ENCODE measurements at regions not wholly inside any gene's neighbourhood (a gene's known extent, or its start where the extent isn't known, plus 50 kb on each side); places are given as distances from the start of the nearest gene placed in this dataset.

- no peak for DNase-seq
Observed at GRCh38 chr6:155994086-155994485, 538.4 kb upstream of the NOX3 start.

GRCh38 chr6:155993240-155993639 is 537.6 kb upstream of the NOX3 start:
- no peak for DNase-seq

DNA sequence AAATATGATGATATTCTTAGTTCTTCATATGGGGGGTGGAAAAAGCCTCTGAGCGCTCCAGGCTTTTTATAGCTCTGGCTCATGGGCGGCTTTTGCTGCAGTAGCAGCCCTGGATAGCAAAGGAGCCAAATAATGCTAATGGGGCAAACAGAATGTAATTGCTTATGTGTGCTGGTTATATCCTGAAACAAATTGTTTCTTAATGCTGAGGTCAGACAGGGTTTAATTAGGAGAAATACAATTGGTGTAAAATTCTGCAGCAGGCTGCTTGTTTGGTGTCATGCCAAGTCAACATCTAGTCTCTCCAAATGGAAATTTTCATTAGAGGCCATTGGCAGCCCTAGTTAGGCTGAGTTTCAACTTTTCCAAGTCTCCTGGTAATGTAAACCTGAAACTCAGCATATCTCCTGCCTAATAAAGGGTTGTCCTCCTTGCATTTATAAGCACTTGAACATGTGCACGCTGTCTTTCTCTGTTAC is 530.1 kb upstream of the NOX3 start:
- DNase-seq: peak; percentile 42

DNA sequence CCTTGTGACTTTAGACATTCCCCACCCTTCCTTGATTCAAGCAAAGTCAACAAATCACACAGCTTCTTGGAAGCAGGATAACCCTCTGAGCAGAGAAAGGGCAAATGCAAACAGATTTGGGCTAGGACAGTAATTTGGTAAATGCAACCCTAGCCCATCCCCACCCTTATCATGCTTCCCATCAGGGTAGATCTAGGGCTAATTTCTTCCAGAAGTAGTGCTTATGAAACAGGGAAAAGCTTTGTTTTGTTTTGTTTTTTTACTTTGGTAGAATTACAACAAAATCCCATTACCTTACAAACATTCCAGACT is 525.1 kb upstream of the NOX3 start:
- DNase-seq: no peak

DNA sequence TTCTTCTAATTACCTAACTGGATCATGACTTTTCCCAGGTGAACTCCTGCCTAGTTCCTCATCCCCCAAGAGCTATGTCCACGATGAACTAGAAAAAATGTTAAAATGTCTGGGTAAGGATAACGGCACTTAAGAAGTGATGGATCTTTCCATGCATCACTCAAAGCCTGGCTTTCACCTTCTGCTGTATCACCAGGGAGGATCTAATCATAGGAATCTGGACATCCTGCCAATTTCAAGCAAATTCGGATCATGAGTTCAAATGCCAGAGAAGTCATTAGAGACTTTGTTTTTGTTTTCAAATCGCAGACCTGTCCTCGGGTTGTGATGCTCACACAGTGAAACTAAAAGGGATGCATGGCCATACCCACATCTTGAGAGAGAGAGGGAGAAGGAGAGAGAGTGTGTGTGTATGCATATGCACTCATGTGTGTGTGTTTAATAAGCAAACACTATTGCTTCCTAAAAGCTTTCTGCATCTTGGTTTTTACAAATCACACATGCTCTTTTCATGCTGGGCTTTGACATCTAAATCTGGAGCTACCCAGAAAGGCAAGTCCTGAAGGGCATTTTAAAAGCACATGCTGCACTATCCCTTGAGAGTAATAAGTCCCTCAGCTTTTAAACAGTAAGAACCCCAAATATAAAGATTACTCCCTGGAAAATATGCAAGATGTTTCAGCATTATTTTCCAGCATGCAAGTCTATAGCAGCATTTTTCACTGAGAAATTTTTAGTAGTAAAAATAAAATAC is 524.6 kb upstream of the NOX3 start:
- DNase-seq: no peak

DNA sequence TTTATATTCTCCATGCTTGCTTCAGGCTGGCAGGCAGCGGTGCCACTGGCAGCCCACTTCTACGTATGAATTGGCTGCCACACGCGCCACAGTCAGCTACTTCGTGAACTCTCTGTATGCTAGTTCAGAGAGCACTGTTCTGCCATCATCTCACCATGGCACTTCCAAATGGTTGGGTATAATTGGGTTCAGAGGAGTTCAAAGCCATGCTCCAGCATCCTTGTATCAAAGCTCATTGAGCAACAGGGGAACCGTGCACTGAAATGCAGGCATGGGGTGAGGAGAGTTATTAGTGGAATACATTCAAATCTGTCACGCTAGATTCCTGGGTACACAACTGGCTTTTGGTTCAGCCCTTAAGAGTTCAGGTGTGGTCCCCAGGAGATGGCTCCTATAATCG is 519.9 kb upstream of the NOX3 start:
- no peak for DNase-seq

DNA sequence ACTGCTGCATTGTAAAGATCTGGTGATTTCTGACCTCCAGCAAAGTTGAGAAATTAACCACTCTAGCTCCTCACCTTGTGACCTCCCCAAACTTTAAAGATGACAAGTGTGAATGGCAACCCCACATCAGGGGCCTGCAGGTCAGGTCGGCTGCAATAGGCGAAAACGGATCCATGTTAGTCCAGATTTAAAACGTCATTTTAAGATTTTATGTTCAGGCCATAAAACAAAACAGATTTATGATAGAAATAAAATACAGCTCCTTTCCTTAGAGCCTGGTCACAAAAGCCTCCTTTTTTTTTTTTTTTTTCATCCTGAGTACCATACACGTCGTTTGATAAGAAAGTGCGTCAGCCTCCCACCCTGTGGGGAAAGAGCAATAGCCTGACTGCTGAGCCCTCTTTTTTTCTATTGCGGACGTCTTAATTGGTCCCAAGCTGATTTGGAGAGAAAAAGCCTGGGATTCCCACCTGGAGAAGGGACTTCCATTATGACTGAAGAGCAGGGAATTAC is 519.2 kb upstream of the NOX3 start:
- DNase-seq: peak; percentile 69

DNA sequence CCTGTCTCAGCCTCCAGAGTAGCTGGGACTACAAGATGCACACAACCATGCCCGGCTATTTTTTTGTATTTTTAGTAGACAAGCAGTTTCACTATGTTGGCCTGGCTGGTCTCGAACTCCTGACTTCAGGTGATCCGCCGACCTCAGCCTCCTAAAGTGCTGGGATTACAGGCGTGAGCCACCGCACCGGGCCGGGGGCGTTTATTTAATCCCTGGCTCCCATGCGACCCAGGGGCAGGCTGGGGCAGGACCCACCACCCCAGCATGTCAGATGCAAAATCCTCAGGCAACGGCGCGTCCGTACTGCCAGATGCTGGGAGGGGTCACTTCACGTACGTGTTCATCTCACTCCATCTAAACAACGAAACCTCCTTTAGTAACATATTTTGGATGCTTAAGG is 518.7 kb upstream of the NOX3 start:
- no peak for DNase-seq

- no peak for DNase-seq
Observed at GRCh38 chr6:155970876-155971708, 515.5 kb upstream of the NOX3 start.

- no peak for DNase-seq
Observed at GRCh38 chr6:155970472-155970871, 514.8 kb upstream of the NOX3 start.

DNA sequence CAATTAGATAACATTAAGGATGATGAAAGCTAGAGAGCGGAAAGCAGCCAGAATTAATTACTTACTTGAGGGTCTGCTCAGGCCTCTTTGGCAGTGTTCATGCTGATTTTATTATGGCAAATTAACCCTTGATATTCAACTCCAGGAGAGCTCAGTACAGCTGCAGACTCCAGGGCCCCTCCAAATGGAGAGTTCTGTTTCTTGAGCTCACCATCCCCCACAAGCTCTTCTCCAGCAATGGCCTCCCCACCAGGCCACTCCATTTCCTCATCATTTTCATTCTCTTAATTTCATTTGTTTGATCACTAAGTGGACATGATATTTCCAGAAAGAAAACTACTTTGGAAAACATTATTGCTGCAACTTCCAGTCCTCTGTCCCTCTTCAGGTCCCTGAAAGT is 513.3 kb upstream of the NOX3 start:
- no peak for DNase-seq

GRCh38 chr6:155967322-155967721 is 511.7 kb upstream of the NOX3 start:
- DNase-seq: no peak

- no peak for DNase-seq
Observed at GRCh38 chr6:155964544-155964943, 508.9 kb upstream of the NOX3 start.

DNA sequence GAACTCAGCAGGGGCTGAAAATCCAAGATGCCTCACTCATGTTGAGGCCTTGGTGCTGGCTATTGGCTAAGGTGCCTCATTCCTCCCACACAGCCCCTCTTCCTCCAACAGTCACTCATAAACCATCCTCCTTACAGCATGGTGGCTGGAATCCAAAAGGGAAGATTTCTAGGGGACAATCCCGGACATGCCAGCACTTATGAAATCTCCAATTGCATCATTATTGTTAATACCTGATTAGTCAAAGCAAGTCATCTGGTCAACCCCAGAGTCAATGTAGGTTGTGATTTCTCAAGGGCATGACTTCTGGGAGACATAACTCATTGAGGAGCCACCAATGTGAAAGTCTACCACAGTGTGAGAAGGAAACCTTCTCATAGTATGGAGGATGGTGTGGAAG is 506.6 kb upstream of the NOX3 start:
- DNase-seq: no peak

DNA sequence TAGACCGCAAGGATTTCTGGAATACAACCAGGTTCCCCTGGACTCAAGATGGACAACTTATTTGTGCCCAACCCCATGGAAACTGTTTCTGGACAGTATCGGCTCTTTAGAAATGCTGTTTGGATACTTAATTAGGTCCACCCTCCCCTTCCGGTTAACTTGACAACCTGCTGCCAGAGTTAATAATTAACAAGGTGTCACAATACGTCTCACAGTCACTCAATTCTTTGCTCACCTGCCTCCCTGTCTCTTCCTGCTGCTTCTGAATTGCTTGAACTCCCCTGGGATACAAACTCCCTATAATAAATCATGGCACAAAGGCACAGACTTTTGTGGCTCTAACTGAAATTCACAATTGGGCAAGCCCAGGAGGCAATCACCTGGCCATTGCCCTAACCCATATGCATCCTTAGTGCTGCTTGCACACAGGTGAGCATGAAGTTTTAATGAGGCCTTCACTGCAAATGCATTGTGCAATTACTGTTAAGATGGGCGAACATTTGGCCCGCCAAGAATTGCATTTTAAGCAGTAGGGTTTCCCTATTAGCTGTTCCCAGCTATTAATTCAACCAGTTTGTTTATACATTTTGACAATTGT is 504.4 kb upstream of the NOX3 start:
- DNase-seq: no peak

DNA sequence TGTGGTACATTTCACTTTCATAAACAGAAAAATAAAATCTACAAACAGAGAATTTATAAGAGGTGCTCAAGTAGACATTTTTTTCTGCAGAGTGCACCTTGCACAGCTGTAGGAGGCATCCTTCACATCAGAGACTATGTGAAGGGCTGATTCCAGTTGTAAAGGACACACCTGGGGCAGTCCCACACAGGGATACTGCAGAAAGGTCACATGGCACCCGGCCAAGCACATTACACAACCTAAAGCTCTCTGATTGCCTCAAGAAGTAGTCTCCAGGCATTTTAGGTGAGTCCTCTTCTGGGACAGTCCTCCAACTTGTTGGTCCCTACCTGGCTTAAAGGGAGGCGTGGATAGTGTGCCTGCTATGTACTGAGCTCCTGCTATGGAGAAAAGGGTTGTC is 502.9 kb upstream of the NOX3 start:
- DNase-seq: no peak

GRCh38 chr6:155955038-155955437 is 499.4 kb upstream of the NOX3 start:
- no peak for DNase-seq

- DNase-seq: no peak
Observed at GRCh38 chr6:155954149-155954548, 498.5 kb upstream of the NOX3 start.

DNA sequence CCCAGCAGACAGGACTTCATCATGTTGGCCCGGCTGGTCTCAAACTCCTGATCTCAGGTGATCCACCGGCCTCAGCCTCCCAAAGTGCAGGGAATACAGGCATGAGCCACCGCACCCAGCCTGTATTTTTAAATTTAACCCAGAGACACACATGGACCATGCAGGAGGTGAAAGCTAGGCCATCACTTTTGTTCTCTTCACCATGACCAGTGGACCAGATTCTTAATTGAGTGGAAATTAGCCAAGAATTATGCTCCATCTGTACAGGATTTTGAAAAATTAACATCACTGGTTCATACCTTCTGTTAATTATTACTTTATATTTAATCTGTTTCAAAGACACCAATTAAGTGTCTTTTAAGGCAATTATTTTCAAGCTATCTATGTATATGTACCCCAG is 493.6 kb upstream of the NOX3 start:
- no peak for DNase-seq

DNA sequence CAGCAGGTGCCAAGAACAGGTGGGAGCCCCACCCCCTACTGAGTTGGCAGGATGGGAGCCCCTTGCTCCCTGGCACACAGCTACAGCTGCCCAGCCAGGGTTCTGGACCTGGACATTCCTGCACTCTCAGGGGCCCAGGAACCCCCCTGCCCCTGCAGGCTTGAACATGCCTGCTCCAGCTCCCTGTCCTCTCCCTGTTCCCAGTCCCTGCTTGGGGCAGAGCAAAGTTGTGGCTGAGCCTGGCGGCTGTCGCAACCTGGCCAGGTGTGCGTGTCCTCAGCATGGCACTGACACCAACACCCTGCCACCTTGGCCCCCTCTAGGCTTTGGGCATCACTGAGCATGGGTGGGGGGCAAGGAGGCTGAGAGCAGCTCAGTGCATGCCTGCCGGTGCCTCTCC is 491.2 kb upstream of the NOX3 start:
- DNase-seq: no peak

DNA sequence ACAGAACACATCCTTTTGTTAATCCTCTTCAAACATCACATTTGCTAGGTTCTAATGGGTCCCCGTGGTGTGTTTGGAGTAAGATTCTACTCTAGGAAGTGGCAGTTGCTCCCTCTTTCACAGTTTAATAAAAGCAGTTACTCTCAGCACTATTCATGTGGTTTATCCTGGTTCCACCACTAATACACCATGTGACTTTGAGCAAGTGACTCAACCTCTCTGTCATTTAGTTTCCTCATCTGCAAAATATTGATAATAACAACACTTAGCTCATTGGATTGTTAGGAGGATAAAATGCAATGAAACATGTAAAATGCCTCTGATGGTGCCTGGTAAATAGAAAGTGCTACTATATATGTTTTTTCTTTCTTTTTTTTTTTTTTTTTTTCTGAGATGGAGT is 488.0 kb upstream of the NOX3 start:
- no peak for DNase-seq

GRCh38 chr6:155939253-155939652 is 483.6 kb upstream of the NOX3 start:
- peak; percentile 37 for DNase-seq

GRCh38 chr6:155936551-155936950 is 480.9 kb upstream of the NOX3 start:
- DNase-seq: no peak

All from renal pelvis (tissue), 1 donor.